ENCODE measurements at regions not wholly inside any gene's neighbourhood (a gene's known extent, or its start where the extent isn't known, plus 50 kb on each side); places are given as distances from the start of the nearest gene placed in this dataset.

DNA sequence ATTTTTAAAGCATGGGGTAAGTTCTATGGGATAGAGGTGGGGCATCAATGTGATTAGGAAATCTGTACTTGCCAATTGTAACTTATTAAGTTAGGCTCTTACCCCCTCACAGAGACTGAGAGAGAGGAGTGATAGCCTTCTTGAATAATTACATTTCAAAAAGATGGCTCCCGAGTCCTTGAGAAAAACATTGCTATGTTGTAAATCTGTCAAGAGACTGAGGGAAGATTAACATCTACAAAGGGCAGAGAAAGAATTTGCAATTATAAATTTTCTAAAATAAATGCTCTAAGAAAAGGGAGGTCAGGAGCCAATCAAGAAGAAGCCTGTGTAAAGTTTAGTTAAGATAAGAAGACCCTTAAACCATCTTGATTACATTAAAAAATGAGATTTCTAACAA lies 1570.8 kb downstream of the OLFM4 start:
- TF ChIP-seq, protein P1, sequence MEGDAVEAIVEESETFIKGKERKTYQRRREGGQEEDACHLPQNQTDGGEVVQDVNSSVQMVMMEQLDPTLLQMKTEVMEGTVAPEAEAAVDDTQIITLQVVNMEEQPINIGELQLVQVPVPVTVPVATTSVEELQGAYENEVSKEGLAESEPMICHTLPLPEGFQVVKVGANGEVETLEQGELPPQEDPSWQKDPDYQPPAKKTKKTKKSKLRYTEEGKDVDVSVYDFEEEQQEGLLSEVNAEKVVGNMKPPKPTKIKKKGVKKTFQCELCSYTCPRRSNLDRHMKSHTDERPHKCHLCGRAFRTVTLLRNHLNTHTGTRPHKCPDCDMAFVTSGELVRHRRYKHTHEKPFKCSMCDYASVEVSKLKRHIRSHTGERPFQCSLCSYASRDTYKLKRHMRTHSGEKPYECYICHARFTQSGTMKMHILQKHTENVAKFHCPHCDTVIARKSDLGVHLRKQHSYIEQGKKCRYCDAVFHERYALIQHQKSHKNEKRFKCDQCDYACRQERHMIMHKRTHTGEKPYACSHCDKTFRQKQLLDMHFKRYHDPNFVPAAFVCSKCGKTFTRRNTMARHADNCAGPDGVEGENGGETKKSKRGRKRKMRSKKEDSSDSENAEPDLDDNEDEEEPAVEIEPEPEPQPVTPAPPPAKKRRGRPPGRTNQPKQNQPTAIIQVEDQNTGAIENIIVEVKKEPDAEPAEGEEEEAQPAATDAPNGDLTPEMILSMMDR (IDR thresholded peaks at IDR 0.05; ENCODE audit: low read depth, low read length, poor library complexity, severe bottlenecking) = no peak
- TF ChIP-seq EZH2phosphoT487 (IDR thresholded peaks at IDR 0.05; ENCODE audit: borderline replicate concordance, low read length) = no peak
